Putamen (tissue), 1 donor: ENCODE measurements at regions not wholly inside any gene's neighbourhood (a gene's known extent, or its start where the extent isn't known, plus 50 kb on each side); places are given as distances from the start of the nearest gene placed in this dataset.
A peak's percentile ranks its signal among the peaks of the same experiment; 100 is the strongest.
"Not testable (repeated sequence)": the region's sequence is repeated elsewhere in the genome, so short reads cannot be mapped to it uniquely, and the experiment has no call there.

Source experiments
- DNase-seq: peaks from one replicate; pipeline ENCODE4 v3.0.0-alpha.2; 2016; ENCODE audit warnings: low spot score

DNA sequence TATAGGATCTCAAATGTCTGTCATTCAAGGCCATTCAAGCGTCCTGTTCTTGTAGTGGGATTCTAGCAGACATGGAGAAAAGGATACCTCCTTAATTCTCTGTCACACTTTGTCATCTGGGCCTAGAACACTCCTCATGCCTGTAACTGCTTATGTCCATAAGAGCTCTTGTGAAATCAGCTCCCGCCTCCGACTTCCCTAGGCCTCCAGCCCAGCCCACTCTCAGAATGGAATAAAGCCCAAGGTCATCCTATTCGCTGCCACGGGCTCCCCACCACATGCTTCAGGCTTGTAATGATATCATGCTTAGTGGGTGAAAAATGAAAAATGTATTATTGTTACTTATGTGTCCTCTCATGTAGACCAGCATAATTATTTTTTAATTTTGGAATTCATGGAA lies 632.5 kb downstream of the ISL1 start:
- DNase-seq = no peak

DNA sequence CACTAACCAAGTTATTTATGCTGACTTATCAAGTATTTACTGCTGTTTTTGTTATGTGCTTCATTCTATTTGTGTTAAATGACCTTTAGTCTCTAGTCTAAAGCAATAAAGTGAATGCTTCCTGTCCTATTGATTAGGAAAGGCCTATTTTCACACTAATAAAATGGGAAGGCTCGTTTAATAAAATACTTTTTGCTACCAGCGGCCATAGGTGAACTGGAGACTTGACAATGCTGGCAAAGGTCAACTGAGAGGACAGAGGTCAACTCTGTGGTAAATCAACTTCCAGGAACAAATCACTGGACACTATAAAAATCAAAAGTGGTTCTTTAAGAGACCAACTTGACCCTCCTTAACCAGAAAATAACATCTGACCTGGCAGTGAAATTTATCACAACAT lies 634.3 kb downstream of the ISL1 start:
- DNase-seq = no peak

DNA sequence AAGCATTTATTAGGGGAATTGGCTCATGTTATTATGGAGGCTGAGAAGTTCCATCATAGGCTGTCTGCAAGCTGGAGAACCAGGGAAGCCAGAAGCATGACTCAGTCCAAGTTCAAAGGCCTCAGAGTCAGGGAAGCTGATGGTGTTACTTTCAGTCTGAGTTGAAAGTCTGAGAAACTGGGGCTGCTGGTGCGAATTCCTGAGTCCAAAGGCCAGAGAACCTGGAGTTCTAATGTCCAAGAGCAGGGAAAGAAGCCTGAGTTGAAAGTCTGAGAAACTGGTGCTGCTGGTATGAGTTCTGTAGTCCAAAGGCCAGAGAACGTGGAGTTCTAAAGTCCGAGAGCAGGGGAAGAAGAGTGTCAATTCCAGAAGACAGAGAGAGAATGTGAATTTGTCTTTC lies 641.1 kb downstream of the ISL1 start:
- DNase-seq = no peak

DNA sequence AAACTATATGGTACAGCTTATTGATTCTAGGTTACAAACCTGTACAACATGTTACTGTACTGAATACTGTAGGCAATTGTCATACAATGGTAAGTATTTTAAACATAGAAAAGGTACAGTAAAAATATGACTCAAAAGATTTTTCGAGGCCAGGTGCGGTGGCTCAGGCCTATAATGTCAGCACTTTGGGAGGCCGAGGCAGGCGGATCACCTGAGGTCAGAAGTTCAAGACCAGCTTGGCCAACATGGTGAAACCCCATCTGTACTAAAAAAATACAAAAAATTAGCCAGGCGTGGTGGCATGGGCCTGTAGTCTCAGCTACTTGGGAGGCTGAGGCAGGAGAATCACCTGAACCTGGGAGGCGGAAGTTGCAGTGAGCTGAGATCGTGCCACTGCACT lies 646.6 kb downstream of the ISL1 start:
- not testable (repeated sequence) for DNase-seq

DNA sequence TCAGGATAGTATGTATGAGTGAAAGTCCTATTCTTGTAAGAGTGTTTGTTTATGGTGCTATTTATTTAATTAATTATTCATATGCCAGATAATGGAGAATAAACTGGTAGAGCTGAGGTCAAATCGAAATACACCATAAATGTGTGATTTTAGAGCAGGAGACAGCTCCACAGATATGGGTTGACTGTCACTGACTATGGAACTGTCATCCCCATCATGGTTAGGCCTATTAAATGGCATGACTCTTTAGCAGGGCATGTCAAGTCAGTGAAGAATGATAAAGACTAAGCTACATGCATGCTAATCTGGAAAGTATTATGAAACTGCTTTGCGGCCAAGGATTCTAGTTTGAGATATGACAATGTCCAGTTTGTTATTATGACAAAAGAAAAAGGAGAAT lies 658.6 kb downstream of the ISL1 start:
- no peak for DNase-seq

DNA sequence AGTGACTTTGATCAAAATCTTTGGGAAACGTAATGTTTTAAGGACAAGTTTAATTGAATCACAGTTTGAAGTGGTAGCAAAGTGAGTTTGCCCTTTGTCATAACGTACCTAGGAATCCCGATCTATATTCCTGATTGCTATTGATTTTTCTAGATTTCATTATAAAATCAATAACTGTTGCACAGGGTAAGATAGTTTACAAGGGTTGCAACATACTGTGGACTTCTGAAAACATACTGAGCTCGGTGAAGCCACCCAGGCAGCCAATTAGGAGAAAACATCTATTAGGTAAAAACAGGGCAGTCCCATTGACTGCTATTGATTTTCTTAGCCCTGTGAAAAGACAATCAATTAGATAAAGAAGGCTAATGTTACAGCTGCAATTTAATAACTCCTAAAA lies 659.9 kb downstream of the ISL1 start:
- DNase-seq = no peak

DNA sequence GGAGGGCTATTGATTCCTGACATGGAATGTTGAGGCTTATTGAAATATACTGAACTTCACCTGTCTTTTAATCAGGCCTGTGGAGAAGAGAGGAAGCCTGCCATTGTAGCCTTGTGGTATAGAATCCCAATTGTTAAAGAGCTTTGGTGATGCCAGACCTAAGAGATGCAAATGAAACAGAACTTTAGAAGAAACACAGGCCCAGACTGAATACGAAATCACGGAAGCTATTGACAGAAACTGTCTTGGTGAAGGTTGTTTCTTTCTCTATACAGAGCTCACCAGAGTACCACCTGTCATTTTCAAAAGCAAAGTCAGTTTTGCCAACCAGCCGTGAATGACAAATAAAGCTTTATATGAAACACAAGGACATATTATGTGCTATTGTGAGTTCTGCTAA lies 660.3 kb downstream of the ISL1 start:
- DNase-seq = no peak

DNA sequence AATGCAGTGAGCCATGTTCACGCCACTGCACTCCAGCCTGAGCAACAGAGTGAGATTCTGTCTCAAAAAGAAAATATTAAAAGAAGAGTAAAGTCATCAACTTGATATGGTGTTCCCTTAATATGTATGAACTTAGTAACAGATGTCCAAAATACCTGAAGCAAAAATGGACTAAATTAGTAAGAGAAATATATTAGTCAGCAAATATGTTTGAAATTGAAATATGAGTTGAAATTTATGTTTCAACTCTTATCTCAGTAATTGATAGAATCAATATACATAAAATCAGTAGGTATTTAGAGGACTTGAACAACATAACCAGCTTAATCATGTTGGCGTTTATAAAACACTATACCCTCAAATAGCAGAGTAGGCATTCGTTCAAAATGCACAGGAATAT lies 668.5 kb downstream of the ISL1 start:
- DNase-seq = no peak

DNA sequence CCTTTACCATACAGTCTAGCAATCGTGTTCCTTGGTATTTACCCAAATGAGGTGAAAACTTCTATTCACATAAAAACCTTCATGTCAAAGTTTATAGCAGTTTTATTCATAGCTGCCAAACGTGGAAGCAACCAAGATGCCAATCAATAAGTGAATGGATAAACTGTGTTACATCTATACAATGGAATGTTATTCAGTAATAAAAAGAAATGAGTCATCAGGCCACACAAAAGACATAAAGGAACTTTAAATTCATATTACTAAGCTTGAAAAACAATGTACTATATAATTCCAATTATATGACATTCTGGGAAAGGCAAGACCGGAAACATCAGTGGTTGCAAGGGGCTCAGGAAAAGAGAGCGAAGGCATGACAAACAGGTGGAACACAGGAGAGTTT lies 679.9 kb downstream of the ISL1 start:
- no peak for DNase-seq

DNA sequence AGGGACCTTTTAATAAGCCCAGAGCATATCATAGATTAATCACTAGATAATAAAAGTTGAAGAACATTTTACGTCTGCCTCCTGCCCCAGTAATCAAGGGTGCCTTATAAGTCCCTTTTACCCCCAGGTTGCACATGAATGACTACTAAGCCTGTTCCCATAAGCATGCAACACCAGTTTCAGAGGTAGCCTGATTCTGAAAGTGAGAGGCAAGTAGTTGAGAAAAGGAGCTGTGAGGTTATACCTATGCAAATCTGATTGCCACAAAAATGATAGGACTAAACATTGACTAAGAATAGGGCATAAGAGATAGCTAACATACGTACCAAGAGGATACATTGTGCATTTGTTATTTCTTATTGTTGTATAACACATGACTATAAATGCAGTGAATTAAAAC lies 681.9 kb downstream of the ISL1 start:
- no peak for DNase-seq

DNA sequence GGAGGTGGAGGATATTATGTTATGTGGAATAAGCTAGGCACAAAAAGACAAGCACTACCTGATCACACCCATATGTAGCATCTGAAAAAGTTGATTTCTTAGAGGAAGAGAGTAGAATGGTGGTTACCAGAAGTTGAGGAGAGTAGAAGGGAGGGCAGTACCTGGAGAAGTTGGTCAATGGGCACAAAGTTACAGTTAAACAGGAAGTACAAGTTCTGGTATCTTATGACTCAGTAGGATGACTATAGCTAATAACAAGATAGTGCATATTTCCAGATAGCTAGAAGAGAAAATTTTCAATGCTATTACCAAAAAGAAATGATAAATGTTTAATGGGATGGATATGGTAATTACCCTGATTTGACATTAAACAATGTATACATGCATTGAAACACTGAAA lies 686.7 kb downstream of the ISL1 start:
- no peak for DNase-seq

DNA sequence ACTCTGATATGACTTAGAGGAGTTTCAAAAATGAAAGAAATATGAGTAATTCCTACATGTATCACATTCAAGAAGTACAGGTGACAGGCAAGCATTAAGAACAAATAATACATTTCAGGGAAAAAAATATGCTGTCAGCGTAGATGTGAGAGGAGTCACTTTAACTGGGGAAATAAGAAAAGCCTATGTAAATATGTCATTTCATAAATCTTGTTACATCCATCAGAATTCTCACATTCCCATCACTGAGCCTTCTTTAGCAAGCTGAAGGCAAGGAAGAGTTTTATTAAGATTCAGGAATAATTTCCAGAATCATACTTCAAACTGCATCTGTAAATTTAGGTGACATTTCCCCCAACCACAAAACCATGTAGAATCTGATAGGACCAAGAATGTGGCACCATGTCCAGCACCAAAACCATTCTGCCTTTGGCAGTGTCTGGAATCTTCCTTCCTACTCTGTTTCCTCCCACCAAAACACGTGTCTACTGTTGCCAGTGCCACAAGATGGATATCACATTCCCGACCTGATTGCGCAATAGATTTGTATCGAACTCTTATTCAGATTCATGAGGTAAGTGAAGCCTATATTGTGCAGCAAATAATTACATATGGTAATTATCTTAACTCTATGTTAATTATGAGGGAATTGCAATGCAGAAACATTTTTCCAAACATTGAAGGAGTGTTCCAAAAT lies 690.9 kb downstream of the ISL1 start:
- DNase-seq = peak; percentile 1

DNA sequence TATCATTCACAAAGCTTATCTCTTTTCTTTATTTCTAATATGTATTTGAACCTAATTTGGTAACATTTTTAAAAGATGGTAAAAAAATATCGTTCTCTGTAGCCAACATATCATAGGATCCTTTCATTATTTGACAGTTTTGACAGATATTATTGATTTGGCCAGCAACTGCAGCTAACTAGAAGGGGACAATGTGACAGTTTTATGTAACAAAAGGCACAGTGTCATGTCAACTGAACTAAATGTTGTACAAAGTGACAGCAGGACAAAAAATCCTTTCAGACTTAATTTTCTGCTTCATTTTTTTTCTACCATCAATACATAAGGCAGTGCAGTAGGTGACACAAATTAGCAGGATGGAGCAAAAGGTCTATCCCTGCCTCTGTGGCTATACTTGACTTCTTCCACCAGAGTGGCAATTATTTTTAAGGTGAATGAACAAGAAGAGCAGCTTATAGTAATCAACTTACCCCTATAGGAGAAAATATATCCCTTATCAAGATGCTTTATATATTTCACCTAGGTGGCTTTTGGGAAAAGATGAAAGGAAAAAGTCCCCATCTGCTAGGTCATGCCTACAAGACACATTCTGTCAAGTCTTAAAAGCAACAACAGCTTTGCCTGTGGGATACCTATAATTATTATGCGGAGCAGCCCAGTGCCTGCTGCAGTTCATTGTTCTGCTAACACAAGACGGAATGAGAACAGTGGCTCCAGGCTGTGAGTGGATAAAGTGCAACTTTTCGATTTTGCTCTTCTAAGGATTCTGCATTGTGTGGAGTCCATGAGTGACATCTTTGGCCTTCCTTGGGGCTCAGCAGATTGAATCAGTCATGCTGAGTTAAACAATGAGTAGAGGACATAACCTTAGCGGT lies 694.9 kb downstream of the ISL1 start:
- no peak for DNase-seq

DNA sequence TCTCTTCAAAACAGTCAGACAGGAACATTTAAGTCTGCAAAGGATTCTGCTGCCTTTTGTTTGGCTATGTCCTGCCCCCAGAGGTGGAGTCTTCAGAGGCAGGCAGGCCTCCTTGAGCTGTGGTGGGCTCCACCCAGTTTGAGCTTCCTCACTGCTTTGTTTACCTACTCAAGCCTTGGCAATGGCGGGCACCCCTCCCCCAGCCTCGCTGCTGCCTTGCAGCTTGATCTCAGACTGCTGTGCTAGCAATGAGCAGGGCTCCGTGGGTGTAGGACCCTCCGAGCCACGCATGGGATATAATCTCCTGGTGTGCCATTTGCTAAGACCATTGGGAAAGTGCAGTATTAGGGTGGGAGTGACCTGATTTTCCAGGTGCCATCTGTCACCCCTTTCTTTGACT lies 685.4 kb upstream of the ITGA1 start:
- not testable (repeated sequence) for DNase-seq

DNA sequence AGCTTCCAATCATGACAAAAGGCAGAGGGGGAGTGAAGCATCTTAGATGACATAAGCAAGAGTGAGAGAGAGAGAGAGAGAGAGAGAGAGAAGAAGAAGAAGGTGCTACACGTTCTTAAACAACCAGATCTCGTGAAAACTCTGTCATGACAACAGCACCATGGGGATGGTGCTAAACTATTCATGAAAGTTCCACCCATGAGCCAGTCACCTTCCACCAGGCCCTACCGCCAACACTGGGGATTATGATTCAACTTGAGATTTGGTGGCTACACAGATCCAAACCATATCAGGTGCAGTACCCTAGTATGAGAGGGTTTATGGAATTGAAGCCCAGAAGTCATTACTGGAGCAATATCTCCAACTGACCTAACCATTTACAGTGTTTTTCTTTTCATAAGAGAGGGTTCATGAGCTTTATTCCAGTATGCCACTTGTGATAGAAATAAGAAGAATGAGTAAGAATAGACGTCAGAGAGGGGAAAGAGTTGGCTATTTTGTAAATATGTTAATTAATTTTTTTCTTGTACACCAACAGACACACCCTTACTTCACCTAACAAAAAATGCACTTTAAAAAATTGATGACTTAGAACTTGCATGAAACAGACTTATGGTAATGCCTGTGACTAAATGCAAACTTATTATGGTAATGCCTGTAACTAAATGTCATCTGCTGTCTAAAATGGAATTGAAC lies 680.4 kb upstream of the ITGA1 start:
- no peak for DNase-seq

DNA sequence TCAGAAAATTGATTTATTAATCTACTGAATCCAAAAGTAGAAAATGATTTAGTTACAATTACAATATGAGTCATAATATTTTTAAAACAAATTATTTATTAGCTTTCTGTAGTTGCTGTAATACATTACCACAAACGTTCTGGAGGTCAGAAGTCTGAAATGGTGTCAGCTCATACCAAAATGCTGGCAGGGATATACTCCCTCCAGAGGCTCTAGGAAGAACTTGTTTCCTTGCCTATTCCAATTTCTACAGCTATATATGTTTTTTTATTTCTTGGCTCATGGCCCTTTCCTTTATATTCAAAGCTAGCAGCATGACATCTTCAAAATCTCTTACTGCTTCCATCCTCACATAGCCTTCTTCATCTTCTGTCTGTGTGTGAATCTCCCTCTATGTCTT lies 667.9 kb upstream of the ITGA1 start:
- no peak for DNase-seq

DNA sequence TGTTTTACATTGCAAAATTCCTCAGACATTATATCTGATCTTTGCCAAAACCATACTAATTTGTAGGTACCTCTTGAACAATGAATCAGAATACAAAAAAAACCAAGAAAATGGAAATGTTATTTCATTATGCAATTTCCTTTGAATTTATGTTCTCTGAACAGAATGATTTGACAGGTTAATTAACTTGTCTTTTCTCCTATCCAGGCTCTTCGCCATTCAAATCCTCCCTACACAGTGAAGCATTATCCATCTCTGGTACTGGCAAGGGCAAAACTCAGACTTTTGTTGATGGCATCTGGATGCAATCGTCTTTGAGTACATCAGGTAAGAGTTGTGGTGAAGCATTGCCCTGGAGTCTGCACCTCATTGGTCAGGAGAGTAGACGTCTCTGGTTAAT lies 655.7 kb upstream of the ITGA1 start:
- peak; percentile 52 for DNase-seq

DNA sequence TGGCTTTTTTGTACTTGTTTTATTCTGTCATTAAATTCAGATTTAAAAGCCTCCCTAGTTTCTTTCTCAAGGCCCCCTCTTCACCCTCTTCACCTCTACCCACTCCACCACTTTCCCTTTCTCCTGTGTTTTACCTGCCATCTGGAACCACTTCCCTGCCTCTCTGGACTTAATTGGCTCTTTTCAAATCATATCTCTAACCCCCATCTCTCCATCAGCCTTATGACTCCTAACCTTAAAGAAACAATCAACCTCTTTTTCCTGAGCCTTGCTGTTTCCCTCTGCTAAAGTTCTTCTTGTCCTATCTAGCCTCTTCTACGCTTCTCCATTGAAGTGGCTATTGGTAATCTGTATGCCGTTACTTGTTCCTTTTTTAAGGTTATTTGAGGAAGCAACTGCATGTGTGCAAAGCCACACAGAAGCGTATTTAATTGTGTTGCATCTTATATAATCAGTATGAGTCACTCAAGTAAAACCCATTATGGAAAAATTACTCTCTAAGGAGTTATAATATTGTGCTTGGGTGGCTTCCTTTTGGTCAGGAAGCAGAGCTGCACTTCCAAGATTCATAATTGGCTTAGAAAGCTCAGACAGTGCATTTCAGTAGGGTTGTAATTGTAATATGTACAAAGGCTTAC lies 653.6 kb upstream of the ITGA1 start:
- DNase-seq = peak; percentile 36

DNA sequence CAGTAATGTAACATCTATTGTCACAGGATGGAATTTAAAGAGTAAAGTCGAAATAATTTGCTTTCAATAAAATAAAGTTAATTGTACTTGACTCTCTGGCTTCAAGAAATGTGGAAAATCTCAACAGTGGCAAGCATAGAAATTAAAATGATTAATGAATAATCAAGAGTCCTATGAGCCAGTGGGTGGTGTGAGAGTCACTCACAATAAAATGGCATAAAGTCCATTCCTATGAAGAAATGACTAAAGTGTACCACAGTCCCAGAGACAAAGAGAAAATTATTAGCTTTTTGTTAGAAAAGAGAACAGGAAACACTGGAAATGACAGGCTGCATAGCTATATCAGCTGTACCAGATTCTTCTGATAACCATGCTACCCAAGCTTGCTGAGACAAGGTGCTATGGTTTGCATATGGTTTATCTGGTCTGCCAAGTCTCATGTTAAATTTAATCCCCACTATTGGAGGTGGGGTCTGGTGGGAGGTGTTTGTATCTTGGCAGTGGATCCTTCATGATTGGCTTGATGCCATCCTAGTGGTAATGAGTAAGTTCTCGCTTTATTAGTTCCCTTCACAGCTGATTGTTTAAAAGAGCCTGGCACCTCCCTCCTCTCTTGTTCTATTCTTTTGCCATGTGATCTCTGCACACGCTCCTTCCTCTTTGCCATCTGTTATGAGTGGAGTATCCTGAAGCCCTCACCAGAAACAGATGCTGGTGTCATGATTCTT lies 647.7 kb upstream of the ITGA1 start:
- DNase-seq = no peak

DNA sequence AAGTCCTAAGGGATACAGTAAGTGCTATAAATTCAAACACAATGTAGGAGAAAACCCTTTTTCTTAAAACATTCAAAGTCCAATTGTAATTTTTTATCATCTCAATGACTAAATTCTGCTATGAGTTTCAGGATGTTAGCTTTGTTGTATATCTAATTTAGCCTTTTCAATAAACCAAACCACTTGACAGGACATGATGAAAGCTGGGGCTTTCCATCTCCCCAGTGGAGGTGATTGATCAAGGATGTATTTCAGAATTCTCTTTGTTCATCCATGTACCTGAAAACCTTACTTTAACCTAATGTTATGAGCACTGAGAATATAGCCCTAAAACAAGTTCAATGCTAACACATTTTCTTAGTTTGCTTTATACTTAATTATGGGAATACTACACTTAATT lies 639.0 kb upstream of the ITGA1 start:
- no peak for DNase-seq

DNA sequence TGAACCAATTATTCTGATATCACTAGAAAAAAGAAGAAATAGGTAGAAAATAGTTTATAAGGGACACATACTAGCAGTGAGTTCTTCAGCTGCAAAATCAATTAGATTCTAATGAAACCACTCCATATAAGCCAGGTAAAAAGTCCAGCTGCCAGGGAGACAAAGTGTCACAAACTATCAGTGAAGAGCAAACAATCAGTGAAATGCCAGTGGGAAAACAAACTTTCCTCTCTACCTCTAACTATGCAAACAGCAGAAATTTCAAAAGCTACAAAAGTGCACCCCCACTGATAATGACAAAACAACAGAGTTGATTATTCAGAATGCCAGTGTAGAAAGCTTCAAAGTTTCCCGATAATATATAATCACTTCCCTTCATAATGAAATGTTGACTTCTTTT lies 637.2 kb upstream of the ITGA1 start:
- DNase-seq = no peak

DNA sequence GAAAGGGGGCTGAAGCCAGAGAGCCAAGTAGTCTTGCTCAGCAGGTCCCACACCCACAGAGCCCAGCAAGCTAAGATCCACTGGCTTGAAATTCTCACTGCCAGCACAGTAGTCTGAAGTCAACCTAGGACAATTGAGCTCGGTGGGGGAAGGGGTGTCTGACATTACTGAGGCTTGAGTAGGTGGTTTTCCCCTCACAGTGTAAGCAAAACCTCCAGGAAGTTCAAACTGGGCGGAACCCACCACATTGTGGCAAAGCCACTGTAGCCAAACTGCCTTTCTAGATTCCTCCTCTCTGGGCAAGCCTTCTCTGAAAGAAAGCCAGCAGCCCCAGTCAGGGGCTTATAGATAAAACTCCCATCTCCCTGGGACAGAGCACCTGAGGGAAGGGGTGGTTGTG lies 630.9 kb upstream of the ITGA1 start:
- not testable (repeated sequence) for DNase-seq
